ENCODE measurements at regions not wholly inside any gene's neighbourhood (a gene's known extent, or its start where the extent isn't known, plus 50 kb on each side); places are given as distances from the start of the nearest gene placed in this dataset.
A peak's percentile ranks its signal among the peaks of the same experiment; 100 is the strongest.

- DNase-seq (ENCODE audit: low read depth in 2 of 3, low spot score in 2 of 3), result no peak
Observed at GRCh38 chr6:22008248-22008836, 288.5 kb downstream of the PRL start.

DNA sequence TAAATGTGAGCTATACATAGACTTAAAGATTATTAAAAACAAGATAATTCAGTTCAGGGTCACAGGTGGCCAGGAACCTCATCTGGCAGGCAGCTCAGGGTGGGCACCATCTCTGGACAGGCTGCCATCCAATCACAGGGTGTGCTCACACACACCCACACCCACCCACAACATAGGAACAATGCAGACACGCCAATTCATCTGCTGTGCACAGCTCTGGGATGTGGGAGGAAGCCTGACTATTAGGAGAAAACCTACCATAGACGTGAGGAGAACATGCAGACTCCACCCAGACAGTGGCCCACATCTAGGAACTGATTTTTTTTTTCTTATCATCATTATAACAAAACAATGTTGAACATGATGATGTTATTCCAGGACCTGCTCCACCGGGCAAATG is 286.7 kb downstream of the PRL start:
- DNase-seq (ENCODE audit: low read depth in 2 of 3, low spot score in 2 of 3), result no peak

- DNase-seq (ENCODE audit: low read depth in 2 of 3, low spot score in 2 of 3), result no peak
Observed at GRCh38 chr6:22015216-22015615, 281.6 kb downstream of the PRL start.

- no peak for DNase-seq (ENCODE audit: low read depth in 2 of 3, low spot score in 2 of 3)
Observed at GRCh38 chr6:22015944-22016343, 280.9 kb downstream of the PRL start.

GRCh38 chr6:22017272-22017671 is 279.6 kb downstream of the PRL start:
- no peak for DNase-seq (ENCODE audit: low read depth in 2 of 3, low spot score in 2 of 3)

DNA sequence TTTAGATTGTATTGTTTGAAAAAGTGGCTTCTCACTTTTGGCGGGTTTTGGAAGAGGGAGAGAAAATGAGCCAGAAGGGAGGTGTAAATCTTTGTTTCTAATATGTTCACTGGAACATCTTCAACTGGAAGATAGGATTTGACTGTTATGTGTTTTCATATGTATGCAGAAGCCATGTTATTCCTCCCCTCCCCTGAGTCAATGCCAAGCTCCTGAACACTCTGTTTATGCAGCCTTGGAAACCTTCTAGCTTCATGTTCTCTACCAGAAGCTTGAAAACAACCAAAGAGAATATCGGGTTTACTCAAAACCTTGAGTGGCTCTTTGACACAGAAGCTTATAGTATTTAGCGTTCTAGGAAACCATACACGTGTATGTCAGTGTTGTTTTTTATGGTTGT is 279.1 kb downstream of the PRL start:
- no peak for DNase-seq (ENCODE audit: low read depth in 2 of 3, low spot score in 2 of 3)

GRCh38 chr6:22019857-22020256 is 277.0 kb downstream of the PRL start:
- DNase-seq (ENCODE audit: low read depth in 2 of 3, low spot score in 2 of 3), result no peak

DNA sequence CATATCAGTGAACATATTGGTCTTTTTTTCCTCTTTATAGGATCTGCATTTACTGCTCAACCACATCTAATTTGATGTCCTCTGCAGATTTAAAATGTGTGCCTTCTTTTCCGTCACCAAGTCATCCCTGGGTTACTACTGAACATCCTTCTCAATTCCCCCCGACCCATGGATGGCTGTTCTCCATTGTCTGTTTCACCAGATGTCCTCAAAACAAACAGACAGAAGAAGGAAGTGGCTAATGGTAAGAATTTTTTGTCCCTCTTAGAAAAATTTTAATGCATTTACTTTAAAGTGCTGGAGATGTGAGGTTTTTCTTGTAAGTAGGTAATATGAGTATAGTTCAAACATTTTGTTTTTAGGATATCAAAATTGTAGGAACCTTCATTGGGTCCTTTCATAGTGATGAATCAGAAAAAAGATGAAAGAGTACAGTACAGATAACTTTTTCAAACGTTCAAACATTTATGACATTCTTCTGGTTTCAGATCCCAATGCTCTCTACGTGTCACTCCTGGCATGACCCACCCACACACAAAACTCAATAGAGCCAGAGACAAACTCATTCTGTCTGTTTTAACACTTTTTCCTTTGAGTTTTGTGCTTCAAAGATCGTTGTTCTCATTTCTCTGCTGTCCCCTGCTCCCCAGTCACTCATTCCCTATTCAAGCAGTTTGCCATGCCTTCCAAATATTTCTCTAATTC is 276.4 kb downstream of the PRL start:
- DNase-seq (ENCODE audit: low read depth in 2 of 3, low spot score in 2 of 3), result no peak

DNA sequence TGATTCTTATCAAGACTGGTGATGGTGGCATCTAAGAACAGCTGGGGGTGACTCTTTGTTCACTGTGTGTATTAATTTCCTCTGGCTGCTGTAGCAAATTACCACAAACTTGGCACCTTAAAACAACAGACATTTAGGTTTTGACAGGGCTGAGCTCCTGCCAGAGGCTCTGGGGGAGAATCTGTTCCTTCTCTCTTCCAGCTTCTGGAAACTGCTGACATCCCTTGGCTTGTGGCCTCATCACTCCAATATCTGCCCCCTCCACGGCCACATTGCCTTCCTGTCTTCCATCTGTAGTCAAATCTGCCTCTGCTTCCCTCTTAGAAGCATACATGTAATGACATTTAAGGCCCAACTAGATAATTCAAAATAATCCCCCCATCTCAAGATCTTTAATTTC is 274.9 kb downstream of the PRL start:
- DNase-seq (ENCODE audit: low read depth in 2 of 3, low spot score in 2 of 3), result no peak

DNA sequence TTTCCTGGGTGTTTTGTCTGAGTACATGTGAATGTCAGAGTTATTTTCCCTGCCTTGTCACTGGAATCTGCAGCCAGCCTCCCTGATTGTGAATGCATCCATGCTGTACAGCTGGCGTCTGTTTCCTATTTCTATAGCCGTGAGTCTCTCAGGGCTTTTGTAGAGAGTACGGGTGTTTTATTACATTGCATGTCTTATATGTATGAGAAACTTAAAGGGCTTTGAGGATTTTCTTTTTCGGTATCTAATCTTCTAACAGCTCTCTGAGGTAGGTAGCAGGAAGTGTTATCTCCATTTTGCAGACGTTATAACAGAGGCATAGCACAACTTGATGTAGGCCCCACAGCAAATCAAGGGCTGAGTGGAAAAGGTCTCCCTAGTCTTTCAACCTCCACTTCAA is 272.9 kb downstream of the PRL start:
- peak in 2 of 3 donors; percentile 18 to 22 for DNase-seq (ENCODE audit: low read depth in 2 of 3, low spot score in 2 of 3)

- peak in 2 of 3 donors; percentile 15 to 32 for DNase-seq (ENCODE audit: low read depth in 2 of 3, low spot score in 2 of 3)
Observed at GRCh38 chr6:22024973-22025467, 271.8 kb downstream of the PRL start.

- peak in 2 of 3 donors; percentile 81 to 90 for DNase-seq (ENCODE audit: low read depth in 2 of 3, low spot score in 2 of 3)
Observed at GRCh38 chr6:22025468-22026163, 271.2 kb downstream of the PRL start.

GRCh38 chr6:22026164-22026678 is 270.6 kb downstream of the PRL start:
- DNase-seq (ENCODE audit: low read depth in 2 of 3, low spot score in 2 of 3), result no peak

GRCh38 chr6:22027040-22027725 is 269.7 kb downstream of the PRL start:
- no peak for DNase-seq (ENCODE audit: low read depth in 2 of 3, low spot score in 2 of 3)

- DNase-seq (ENCODE audit: low read depth in 2 of 3, low spot score in 2 of 3), result no peak
Observed at GRCh38 chr6:22028403-22029090, 268.3 kb downstream of the PRL start.

DNA sequence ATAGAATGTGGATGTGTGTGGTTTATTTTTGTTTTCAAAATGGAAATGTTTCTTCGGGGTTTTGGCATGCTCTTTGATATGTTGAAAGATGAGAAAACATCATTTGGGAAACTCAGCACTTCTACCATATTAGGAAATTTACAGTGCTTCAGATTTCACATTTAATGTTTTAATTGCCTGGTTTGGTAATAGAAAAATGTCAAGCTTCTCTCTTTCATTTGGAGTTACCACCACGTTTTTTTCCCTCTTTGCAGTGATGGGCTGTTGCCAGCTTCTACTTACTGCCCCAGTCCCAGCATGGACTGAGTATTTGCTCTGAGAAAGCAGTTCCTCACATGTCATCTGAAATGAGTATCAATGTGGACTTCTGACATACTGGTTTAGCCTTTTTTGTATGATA is 267.7 kb downstream of the PRL start:
- peak in 2 of 3 donors; percentile 10 to 34 for DNase-seq (ENCODE audit: low read depth in 2 of 3, low spot score in 2 of 3)

DNA sequence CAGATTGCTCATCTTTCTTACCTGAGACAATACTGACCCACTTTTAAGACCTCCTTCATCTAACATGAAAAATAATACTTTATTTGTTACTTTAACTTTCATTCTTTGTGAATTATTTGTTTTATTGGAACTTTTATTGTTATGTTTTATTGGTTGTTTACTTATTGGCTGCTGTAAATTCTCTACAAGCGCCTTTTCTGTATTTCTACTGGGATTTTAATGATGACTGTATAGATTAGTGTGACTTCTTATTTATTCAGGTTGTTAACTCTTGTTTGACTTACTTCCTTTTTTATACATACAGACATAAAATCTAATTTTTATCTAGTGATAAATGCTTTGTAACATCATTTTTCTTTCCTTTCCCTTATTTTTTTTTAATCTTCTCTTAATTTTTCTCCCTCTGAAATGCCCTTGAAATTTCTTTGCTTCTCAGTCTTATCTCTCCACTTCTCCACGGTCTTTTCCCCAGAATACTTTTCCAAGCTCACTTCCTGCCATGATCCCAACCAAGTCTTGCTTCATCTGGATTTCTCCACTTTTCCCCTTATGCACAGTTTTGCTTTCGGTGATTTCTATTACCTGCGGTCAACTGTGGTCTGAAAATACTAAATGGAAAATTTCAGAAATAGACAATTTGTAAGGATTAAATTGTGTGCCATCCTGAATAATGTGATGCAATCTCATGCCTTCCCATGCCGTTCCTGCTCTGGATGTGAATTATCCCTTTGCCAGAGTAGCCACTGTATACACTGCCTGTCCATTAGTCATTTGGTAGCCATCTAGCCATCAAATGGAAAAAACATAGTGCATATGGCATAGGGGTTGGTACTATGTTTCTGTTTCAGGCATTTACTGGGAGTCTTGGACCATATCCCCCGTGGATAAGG is 265.9 kb downstream of the PRL start:
- DNase-seq (ENCODE audit: low read depth in 2 of 3, low spot score in 2 of 3), result no peak

- no peak for DNase-seq (ENCODE audit: low read depth in 2 of 3, low spot score in 2 of 3)
Observed at GRCh38 chr6:22035690-22036089, 261.1 kb downstream of the PRL start.

DNA sequence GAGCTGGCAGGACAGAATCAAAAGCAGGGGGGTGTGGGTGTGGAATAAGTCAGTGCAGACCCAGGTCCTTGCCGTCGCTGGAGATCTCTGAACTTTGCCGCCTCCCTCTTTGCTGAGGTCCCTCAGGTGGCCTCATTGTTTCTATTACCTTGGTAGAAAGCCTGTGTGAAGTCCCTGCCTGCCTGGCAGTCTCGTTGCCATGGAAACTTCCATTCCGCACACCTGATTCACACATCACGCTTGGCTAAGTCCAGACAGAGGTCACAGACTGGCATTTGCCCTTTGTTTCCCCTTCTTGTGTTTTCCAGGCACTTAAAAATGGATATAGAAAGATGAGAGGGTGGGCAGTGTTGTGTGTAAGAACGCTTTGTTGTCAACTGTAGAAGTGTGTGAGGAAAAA is 260.6 kb downstream of the PRL start:
- DNase-seq (ENCODE audit: low read depth in 2 of 3, low spot score in 2 of 3), result no peak

Measured in hematopoietic multipotent progenitor cell (in vitro differentiated cells).